Sigmoid colon (tissue), 6 donors: ENCODE measurements at regions not wholly inside any gene's neighbourhood (a gene's known extent, or its start where the extent isn't known, plus 50 kb on each side); places are given as distances from the start of the nearest gene placed in this dataset.

ENCODE experiments used
- DNase-seq: peaks from one replicate; pipeline ENCODE4 v3.0.0-alpha.2; 2019
- H3K27ac ChIP-seq, 4 donors: fragments of 200-600 bp; sonication (generic); one replicate each; pipeline ENCODE4 v1.5.1; 2016 to 2019; ENCODE audit warnings: mild to moderate bottlenecking in 1 of 4
- H3K27me3 ChIP-seq, 3 donors: fragments of 200-600 bp; sonication (generic); one replicate each; pipeline ENCODE4 v1.5.1; 2019; ENCODE audit warnings: mild to moderate bottlenecking in 1 of 3
- H3K36me3 ChIP-seq, 4 donors: fragments of 200-600 bp; sonication (generic); one replicate each; pipeline ENCODE4 v1.5.1; 2016 to 2019
- H3K4me1 ChIP-seq, 4 donors: fragments of 200-600 bp; sonication (generic); one replicate each; pipeline ENCODE4 v1.5.1; 2017 to 2019
- H3K4me3 ChIP-seq, 4 donors: fragments of 200-600 bp; sonication (generic); one replicate each; pipeline ENCODE4 v1.5.1; 2017 to 2019; ENCODE audit warnings: mild to moderate bottlenecking in 2 of 4, moderate library complexity in 1 of 4
- H3K9me3 ChIP-seq, 4 donors: fragments of 200-600 bp in 3 of 4; sonication (generic) in 3 of 4; one replicate each; pipeline versions ENCODE4 v1.5.1 to v1.6.1; 2013 to 2019
- EP300 ChIP-seq, 4 donors: sonication (generic); formaldehyde crosslinking; IDR thresholded peaks; one replicate each; pipeline ENCODE4 v1.6.1; 2017; ENCODE audit warnings: antibody characterized with exemption in 4 of 4
- POLR2A ChIP-seq, 2 donors: fragments of 450-650 bp; IDR thresholded peaks; one replicate each; pipeline ENCODE4 v1.6.1; 2016; ENCODE audit warnings: antibody characterized with exemption in 2 of 2, mild to moderate bottlenecking in 2 of 2, moderate library complexity in 2 of 2
- POLR2AphosphoS5 ChIP-seq, 4 donors: sonication (generic); formaldehyde crosslinking; IDR thresholded peaks; one replicate each; pipeline ENCODE4 v1.6.1; 2017; ENCODE audit warnings: antibody characterized with exemption in 4 of 4
- WGBS, 2 donors: extraction: QIAGEN DNeasy Blood & Tissue Kit; methylation state at CpG; one replicate each; pipeline ENCODE4 v1.1.7; 2013; 5-methylcytosine and 5-hydroxymethylcytosine counted together
- intact Hi-C: fragments of 100-400 bp; cut with DNase I; formaldehyde crosslinking; loops from one replicate; pipeline ENCODE4 v1.15.1; 2023
- TF ChIP-seq, protein P1 (sequence below), 4 experiments: fragments of 450-650 bp in 3 of 4; fragments of 200-600 bp in 1 of 4; IDR thresholded peaks; one replicate each; pipeline ENCODE4 v1.5.1; 2016 to 2019; ENCODE audit warnings: antibody characterized with exemption in 4 of 4, mild to moderate bottlenecking in 3 of 4, moderate library complexity in 2 of 4
- donor health status: healthy with polysubstance abuse.
- donor health status: healthy.

DNA sequence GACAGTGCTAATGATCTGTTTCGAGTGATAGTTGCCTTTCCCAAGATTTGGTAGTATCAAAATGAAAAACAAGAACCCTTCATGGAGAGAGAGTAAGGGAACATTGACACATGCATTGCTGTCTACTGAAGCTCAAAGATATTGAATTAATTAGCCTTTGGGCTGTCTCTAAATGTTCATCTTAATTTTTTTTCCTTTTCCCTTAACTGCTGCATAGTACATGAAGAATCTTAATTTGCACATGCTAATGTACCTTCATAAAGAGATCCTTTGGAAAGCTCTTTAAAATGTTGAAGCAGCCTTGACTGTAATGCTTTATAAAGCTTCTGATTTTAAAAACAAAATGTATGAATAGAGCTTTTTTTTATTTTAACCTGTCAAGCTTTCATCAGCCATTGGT, 452.2 kb downstream of the TUSC7 start:
- H3K4me3 ChIP-seq, result no peak overlapping the region
- 48 to 92% methylated on average over 1 of the region's 1 CpG for WGBS, 2 donors
- no peaks in the 10 kb centered on the region for H3K27me3 ChIP-seq
- no peaks in the 10 kb centered on the region for H3K9me3 ChIP-seq
- TF ChIP-seq POLR2AphosphoS5 (IDR thresholded peaks at IDR 0.05) (no peak), POLR2A (IDR thresholded peaks at IDR 0.05) (no peak)
- intact Hi-C loops, result no loop called here
- H3K27ac ChIP-seq, result no peak overlapping the region
- H3K36me3 ChIP-seq, result no peaks in the 10 kb centered on the region
- H3K4me1 ChIP-seq, result no peaks in the 10 kb centered on the region
- no peak for DNase-seq

DNA sequence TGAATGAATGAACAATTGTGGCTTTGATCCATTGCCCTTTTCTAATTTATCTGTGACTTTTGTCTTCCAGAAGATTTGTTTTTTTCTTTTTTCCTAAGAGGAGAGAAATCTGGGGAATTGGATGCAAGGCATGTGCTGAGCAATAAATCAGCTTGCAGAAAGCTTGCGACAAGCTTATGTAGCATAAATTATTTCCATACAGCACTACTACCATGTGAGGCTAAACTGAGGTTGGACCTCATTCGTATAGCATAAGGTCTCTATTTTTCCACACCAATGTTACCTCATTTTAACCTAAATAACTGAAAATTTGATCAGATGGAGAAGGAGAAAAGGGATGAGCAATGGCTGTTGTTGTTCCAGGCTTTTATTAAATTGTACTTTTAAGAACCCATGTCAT, 455.6 kb downstream of the TUSC7 start:
- Histone ChIP-seq H3K27me3 (no peaks in the 10 kb centered on the region), H3K4me3 (no peak overlapping the region), H3K9me3 (no peaks in the 10 kb centered on the region), H3K4me1 (no peaks in the 10 kb centered on the region), H3K36me3 (no peaks in the 10 kb centered on the region), H3K27ac (no peak overlapping the region)
- no peak for DNase-seq
- intact Hi-C loops, result no loop called here
- TF ChIP-seq, protein P1, sequence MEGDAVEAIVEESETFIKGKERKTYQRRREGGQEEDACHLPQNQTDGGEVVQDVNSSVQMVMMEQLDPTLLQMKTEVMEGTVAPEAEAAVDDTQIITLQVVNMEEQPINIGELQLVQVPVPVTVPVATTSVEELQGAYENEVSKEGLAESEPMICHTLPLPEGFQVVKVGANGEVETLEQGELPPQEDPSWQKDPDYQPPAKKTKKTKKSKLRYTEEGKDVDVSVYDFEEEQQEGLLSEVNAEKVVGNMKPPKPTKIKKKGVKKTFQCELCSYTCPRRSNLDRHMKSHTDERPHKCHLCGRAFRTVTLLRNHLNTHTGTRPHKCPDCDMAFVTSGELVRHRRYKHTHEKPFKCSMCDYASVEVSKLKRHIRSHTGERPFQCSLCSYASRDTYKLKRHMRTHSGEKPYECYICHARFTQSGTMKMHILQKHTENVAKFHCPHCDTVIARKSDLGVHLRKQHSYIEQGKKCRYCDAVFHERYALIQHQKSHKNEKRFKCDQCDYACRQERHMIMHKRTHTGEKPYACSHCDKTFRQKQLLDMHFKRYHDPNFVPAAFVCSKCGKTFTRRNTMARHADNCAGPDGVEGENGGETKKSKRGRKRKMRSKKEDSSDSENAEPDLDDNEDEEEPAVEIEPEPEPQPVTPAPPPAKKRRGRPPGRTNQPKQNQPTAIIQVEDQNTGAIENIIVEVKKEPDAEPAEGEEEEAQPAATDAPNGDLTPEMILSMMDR (IDR thresholded peaks at IDR 0.05), result no peak
- TF ChIP-seq POLR2A (IDR thresholded peaks at IDR 0.05) (no peak), EP300 (IDR thresholded peaks at IDR 0.05) (no peak), POLR2AphosphoS5 (IDR thresholded peaks at IDR 0.05) (no peak)
- 87 to 89% methylated on average over 2 of the region's 2 CpGs for WGBS, 2 donors

DNA sequence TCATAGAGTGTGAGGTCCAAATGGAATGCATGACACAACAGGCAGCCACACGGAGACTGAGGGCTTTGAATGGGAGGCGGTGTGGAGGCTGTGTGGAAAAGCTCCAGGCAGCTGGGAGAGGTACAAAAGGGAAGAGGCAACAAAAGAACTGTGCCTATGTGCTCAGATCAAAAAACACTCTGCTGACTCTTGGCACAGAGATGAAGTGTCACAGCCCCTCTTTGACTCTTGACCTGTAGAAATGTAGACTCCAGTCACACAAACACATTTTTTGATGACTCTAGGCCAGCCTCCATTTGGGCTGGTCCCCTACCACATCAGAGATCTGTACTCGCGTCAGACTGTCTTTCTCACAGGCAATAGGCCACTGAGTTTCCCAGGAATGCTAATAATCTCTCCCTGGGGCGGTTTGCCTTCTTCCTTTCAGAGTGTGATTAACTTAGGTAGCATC, 456.0 kb downstream of the TUSC7 start:
- H3K4me1 ChIP-seq, result no peaks in the 10 kb centered on the region
- no peaks in the 10 kb centered on the region for H3K9me3 ChIP-seq
- intact Hi-C loops, result no loop called here
- H3K27me3 ChIP-seq, result no peaks in the 10 kb centered on the region
- WGBS, 2 donors, result 87 to 92% methylated on average over 5 of the region's 5 CpGs
- no peak overlapping the region for H3K4me3 ChIP-seq
- H3K36me3 ChIP-seq, result no peaks in the 10 kb centered on the region
- H3K27ac ChIP-seq, result no peak overlapping the region
- no peak for TF ChIP-seq EP300 (IDR thresholded peaks at IDR 0.05)
- TF ChIP-seq POLR2A (IDR thresholded peaks at IDR 0.05), result no peak
- no peak for TF ChIP-seq POLR2AphosphoS5 (IDR thresholded peaks at IDR 0.05)
- TF ChIP-seq, protein P1 (IDR thresholded peaks at IDR 0.05), result no peak
- no peak for DNase-seq

DNA sequence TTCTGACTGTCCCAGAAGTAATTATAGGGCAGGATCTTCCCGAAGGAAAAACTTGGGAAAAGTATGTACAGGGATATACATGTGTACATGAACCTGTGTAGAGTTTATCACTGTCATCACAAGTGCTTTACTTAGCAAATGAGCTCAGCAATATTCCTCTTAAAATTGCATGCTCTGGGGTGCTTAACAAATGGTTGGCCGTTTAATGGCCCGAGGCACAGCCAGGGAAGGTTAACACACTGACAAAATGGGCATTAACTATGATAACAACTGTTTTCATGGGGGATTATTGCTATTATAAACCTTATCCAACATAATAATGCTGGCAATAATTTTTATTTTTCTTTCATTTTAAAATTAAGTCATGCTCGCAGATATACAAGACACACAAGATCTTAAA, 459.3 kb downstream of the TUSC7 start:
- no peak overlapping the region for H3K27ac ChIP-seq
- H3K9me3 ChIP-seq, result no peaks in the 10 kb centered on the region
- intact Hi-C loops, result no loop called here
- H3K27me3 ChIP-seq, result no peaks in the 10 kb centered on the region
- no peak for TF ChIP-seq EP300 (IDR thresholded peaks at IDR 0.05)
- TF ChIP-seq, protein P1 (IDR thresholded peaks at IDR 0.05), result no peak
- no peak for TF ChIP-seq POLR2AphosphoS5 (IDR thresholded peaks at IDR 0.05)
- no peak for TF ChIP-seq POLR2A (IDR thresholded peaks at IDR 0.05)
- H3K36me3 ChIP-seq, result no peaks in the 10 kb centered on the region
- 81 to 89% methylated on average over 4 of the region's 4 CpGs for WGBS, 2 donors
- no peaks in the 10 kb centered on the region for H3K4me1 ChIP-seq
- no peak overlapping the region for H3K4me3 ChIP-seq
- no peak for DNase-seq

DNA sequence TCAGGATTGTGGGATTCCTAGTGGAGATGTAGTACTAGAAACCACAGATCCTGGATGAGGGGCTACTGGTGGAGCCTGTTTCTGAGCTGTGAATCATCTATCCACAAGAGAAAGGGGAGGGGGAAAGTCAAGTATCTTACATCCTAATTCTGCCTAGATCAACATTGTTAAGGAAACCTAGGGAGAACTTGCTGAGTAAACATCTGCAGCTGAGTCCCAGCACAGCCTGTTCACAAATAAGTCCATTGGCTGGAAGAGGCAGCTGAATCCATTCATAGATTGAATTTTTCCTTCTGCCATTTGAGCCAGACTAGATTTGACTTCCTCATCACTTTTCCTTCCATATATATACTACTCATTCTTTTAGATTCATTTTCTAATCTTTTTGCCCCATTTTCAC, 460.5 kb downstream of the TUSC7 start:
- H3K36me3 ChIP-seq, result no peaks in the 10 kb centered on the region
- TF ChIP-seq, protein P1 (IDR thresholded peaks at IDR 0.05), result no peak
- TF ChIP-seq POLR2A (IDR thresholded peaks at IDR 0.05), result no peak
- no peak for TF ChIP-seq EP300 (IDR thresholded peaks at IDR 0.05)
- no peak for TF ChIP-seq POLR2AphosphoS5 (IDR thresholded peaks at IDR 0.05)
- no peak for DNase-seq
- intact Hi-C loops, result no loop called here
- H3K4me3 ChIP-seq, result no peak overlapping the region
- no peak overlapping the region for H3K27ac ChIP-seq
- H3K9me3 ChIP-seq, result no peaks in the 10 kb centered on the region
- no peaks in the 10 kb centered on the region for H3K27me3 ChIP-seq
- H3K4me1 ChIP-seq, result no peaks in the 10 kb centered on the region
